Neural cell (in vitro differentiated cells): ENCODE measurements at regions not wholly inside any gene's neighbourhood (a gene's known extent, or its start where the extent isn't known, plus 50 kb on each side); places are given as distances from the start of the nearest gene placed in this dataset.

ENCODE experiments used
- H2AFZ ChIP-seq: fragments of 200-600, 300-800 bp; sonication (generic), shearing (Covaris generic); 2 replicates; pipeline ENCODE4 v1.6.0; 2014; ENCODE audit warnings: low read depth, mild to moderate bottlenecking, antibody characterized with exemption, low read length, moderate library complexity
- H3F3A ChIP-seq: fragments of 200-600 bp; shearing (Covaris generic); 2 replicates; pipeline ENCODE4 v1.6.1; 2016; ENCODE audit warnings: mild to moderate bottlenecking, moderate library complexity, mixed read lengths, antibody characterized with exemption, low read length; ENCODE audit not compliant: insufficient read depth, poor library complexity, severe bottlenecking
- H3K27ac ChIP-seq: fragments of 200-600, 300-800 bp; sonication (generic), shearing (Covaris generic); 2 replicates; pipeline ENCODE4 v1.5.1; 2014; ENCODE audit warnings: mild to moderate bottlenecking, low read length, moderate library complexity
- H3K27me3 ChIP-seq: fragments of 300-800, 200-600 bp; sonication (generic), shearing (Covaris generic); 2 replicates; pipeline ENCODE4 v1.6.0; 2014; ENCODE audit warnings: mild to moderate bottlenecking, low read depth, low read length, moderate library complexity; ENCODE audit not compliant: insufficient read depth
- H3K36me3 ChIP-seq: fragments of 300-800, 200-600 bp; sonication (generic), shearing (Covaris generic); 2 replicates; pipeline ENCODE4 v1.5.1; 2014; ENCODE audit warnings: mild to moderate bottlenecking, antibody characterized with exemption, low read length, moderate library complexity; ENCODE audit not compliant: insufficient read depth
- H3K4me2 ChIP-seq: fragments of 300-800, 200-600 bp; sonication (generic), shearing (Covaris generic); 2 replicates; pipeline ENCODE4 v1.6.0; 2014; ENCODE audit warnings: mild to moderate bottlenecking, low read length
- H3K4me3 ChIP-seq: fragments of 300-800, 200-600 bp; sonication (generic), shearing (Covaris generic); 2 replicates; pipeline ENCODE4 v1.5.1; 2014; ENCODE audit warnings: mild to moderate bottlenecking, low read length, moderate library complexity
- H3K79me2 ChIP-seq: fragments of 200-600 bp; shearing (Covaris generic); replicated peaks from 2 replicates; pipeline ENCODE4 v1.6.0; 2014; ENCODE audit warnings: mild to moderate bottlenecking, low read length, moderate library complexity; ENCODE audit not compliant: insufficient read depth
- H3K9ac ChIP-seq: fragments of 300-800, 200-600 bp; sonication (generic), shearing (Covaris generic); 2 replicates; pipeline ENCODE4 v1.6.1; 2016; ENCODE audit warnings: mild to moderate bottlenecking, low read length, mixed read lengths
- H3K9me2 ChIP-seq: fragments of 200-600 bp; shearing (Covaris generic); 2 replicates; pipeline ENCODE4 v1.6.1; 2016; ENCODE audit warnings: mild to moderate bottlenecking, low read length, mixed read lengths; ENCODE audit not compliant: insufficient read depth
- H3K9me3 ChIP-seq: fragments of 200-600, 300-800 bp; sonication (generic), shearing (Covaris generic); 2 replicates; pipeline ENCODE4 v1.6.1; 2016; ENCODE audit warnings: mild to moderate bottlenecking, mixed run types, low read length, moderate library complexity, mixed read lengths
- H4K20me1 ChIP-seq: fragments of 200-600 bp; shearing (Covaris generic); 2 replicates; pipeline ENCODE4 v1.6.1; 2016; ENCODE audit warnings: mild to moderate bottlenecking, mixed run types; ENCODE audit not compliant: insufficient read depth
- EP300 ChIP-seq: fragments of 450-650 bp; conservative IDR thresholded peaks from 2 replicates; pipeline ENCODE4 v1.6.1; 2014; ENCODE audit warnings: antibody characterized with exemption, mild to moderate bottlenecking, moderate library complexity; ENCODE audit not compliant: poor library complexity, severe bottlenecking
- EZH2 ChIP-seq: fragments of 200-600, 300-800 bp; shearing (Covaris generic), sonication (generic); IDR thresholded peaks from 2 replicates; pipeline ENCODE4 v1.6.1; 2014; ENCODE audit warnings: antibody characterized with exemption, low read length, borderline replicate concordance, mild to moderate bottlenecking; ENCODE audit not compliant: insufficient read depth, poor library complexity, severe bottlenecking
- MXI1 ChIP-seq: fragments of 450-650 bp; conservative IDR thresholded peaks from 2 replicates; pipeline ENCODE4 v1.6.1; 2014; ENCODE audit warnings: antibody characterized with exemption, mild to moderate bottlenecking; ENCODE audit not compliant: poor library complexity, severe bottlenecking
- POLR2AphosphoS5 ChIP-seq: IDR thresholded peaks from 2 replicates; pipeline ENCODE4 v1.6.1; 2012
- RAD21 ChIP-seq: fragments of 450-650 bp; conservative IDR thresholded peaks from 2 replicates; pipeline ENCODE4 v1.6.1; 2014; ENCODE audit warnings: antibody characterized with exemption, mild to moderate bottlenecking, moderate library complexity
- SMC3 ChIP-seq: fragments of 450-650 bp; conservative IDR thresholded peaks from 2 replicates; pipeline ENCODE4 v1.6.1; 2014; ENCODE audit warnings: antibody characterized with exemption, mild to moderate bottlenecking, moderate library complexity; ENCODE audit not compliant: poor library complexity
- TAF1 ChIP-seq: IDR thresholded peaks from 2 replicates; pipeline ENCODE4 v1.6.1; 2012; ENCODE audit warnings: low read depth
- TF ChIP-seq, protein P1 (sequence below): IDR thresholded peaks from 2 replicates; pipeline ENCODE4 v1.6.1; 2012; ENCODE audit warnings: borderline replicate concordance
- TF ChIP-seq, protein P2 (sequence below): fragments of 450-650 bp; IDR thresholded peaks from 2 replicates; pipeline ENCODE4 v1.5.1; 2014; ENCODE audit warnings: antibody characterized with exemption, mild to moderate bottlenecking, moderate library complexity; ENCODE audit not compliant: poor library complexity, severe bottlenecking

DNA sequence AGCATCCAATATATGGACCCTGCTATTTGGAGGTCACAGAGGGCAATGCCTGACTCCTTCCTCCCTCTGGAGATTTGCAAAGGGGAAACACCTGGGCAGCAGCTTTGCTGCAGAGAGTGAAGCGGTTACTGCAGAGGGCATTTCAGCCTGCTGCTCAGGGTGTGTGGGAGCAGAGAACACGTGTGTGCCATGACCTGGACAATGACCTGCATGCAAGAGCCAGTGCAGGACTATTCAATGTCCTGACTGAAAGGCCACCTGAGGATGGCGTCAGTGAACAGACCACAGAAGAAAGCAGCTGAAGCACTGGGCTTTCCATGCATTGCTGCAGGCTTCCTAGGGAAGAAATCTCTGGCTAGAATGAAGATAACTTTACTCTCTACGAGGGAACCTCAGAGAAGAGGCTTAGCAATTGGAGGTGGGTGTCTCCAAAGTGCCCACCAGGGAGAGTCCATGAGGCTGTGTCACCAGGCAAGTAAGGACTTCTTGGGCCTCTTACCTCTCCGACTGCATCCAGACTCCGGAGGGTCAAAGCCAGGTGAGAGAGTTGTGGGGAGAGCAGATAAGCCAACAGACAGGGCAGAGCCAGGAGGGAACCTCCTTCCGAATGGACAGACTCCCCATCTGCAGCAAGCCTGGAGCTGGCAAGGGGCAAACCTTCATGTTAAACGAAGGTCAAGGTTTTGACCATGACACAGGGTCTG is 52.9 kb upstream of the PMEPA1 start:
- Histone ChIP-seq H4K20me1 (no peaks in the 10 kb centered on the region), H3K9me3 (no peaks in the 10 kb centered on the region), H3K79me2 (no peaks in the 10 kb centered on the region), H3K9me2 (no peaks in the 10 kb centered on the region), H3K27ac (no peak overlapping the region), H3K4me3 (no peak overlapping the region), H3K9ac (no peak overlapping the region), H3K27me3 (no peaks in the 10 kb centered on the region), H3K36me3 (no peaks in the 10 kb centered on the region), H3K4me2 (no peak overlapping the region), H3F3A (no peaks in the 10 kb centered on the region), H2AFZ (no peak overlapping the region)
- no peak for TF ChIP-seq TAF1
- TF ChIP-seq, protein P1, sequence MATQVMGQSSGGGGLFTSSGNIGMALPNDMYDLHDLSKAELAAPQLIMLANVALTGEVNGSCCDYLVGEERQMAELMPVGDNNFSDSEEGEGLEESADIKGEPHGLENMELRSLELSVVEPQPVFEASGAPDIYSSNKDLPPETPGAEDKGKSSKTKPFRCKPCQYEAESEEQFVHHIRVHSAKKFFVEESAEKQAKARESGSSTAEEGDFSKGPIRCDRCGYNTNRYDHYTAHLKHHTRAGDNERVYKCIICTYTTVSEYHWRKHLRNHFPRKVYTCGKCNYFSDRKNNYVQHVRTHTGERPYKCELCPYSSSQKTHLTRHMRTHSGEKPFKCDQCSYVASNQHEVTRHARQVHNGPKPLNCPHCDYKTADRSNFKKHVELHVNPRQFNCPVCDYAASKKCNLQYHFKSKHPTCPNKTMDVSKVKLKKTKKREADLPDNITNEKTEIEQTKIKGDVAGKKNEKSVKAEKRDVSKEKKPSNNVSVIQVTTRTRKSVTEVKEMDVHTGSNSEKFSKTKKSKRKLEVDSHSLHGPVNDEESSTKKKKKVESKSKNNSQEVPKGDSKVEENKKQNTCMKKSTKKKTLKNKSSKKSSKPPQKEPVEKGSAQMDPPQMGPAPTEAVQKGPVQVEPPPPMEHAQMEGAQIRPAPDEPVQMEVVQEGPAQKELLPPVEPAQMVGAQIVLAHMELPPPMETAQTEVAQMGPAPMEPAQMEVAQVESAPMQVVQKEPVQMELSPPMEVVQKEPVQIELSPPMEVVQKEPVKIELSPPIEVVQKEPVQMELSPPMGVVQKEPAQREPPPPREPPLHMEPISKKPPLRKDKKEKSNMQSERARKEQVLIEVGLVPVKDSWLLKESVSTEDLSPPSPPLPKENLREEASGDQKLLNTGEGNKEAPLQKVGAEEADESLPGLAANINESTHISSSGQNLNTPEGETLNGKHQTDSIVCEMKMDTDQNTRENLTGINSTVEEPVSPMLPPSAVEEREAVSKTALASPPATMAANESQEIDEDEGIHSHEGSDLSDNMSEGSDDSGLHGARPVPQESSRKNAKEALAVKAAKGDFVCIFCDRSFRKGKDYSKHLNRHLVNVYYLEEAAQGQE: no peak
- TF ChIP-seq RAD21: no peak
- no peak for TF ChIP-seq SMC3
- TF ChIP-seq EZH2: no peak
- TF ChIP-seq EP300: no peak
- TF ChIP-seq, protein P2, sequence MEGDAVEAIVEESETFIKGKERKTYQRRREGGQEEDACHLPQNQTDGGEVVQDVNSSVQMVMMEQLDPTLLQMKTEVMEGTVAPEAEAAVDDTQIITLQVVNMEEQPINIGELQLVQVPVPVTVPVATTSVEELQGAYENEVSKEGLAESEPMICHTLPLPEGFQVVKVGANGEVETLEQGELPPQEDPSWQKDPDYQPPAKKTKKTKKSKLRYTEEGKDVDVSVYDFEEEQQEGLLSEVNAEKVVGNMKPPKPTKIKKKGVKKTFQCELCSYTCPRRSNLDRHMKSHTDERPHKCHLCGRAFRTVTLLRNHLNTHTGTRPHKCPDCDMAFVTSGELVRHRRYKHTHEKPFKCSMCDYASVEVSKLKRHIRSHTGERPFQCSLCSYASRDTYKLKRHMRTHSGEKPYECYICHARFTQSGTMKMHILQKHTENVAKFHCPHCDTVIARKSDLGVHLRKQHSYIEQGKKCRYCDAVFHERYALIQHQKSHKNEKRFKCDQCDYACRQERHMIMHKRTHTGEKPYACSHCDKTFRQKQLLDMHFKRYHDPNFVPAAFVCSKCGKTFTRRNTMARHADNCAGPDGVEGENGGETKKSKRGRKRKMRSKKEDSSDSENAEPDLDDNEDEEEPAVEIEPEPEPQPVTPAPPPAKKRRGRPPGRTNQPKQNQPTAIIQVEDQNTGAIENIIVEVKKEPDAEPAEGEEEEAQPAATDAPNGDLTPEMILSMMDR: no peak
- no peak for TF ChIP-seq POLR2AphosphoS5
- TF ChIP-seq MXI1: no peak

DNA sequence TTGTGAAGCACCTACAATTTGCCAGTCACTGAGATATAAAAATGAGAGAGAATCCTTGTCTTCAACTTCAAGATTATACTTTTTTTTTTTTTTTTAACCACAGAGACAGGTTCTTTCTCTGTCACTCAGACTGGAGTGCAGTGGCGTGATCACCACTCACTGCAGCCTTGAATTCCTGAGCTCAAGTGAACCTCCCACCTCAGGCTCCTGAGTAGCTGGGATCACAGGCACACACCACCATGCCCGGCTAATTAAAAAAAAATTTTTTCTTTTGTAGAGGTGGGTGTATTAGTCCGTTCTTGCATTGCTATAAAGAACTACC is 51.6 kb upstream of the PMEPA1 start:
- Histone ChIP-seq H3K36me3 (no peaks in the 10 kb centered on the region), H2AFZ (no peak overlapping the region), H3K9me3 (no peaks in the 10 kb centered on the region), H3F3A (no peaks in the 10 kb centered on the region), H3K9me2 (no peaks in the 10 kb centered on the region), H3K79me2 (no peaks in the 10 kb centered on the region), H3K27me3 (no peaks in the 10 kb centered on the region), H4K20me1 (no peaks in the 10 kb centered on the region), H3K9ac (no peak overlapping the region), H3K27ac (no peak overlapping the region), H3K4me2 (no peak overlapping the region), H3K4me3 (no peak overlapping the region)
- TF ChIP-seq, protein P1: no peak
- TF ChIP-seq TAF1 (no peak), RAD21 (no peak), EP300 (no peak), SMC3 (no peak), MXI1 (no peak), POLR2AphosphoS5 (no peak), EZH2 (no peak)
- TF ChIP-seq, protein P2: no peak
